Endometrium (tissue), 2 donors: ENCODE measurements at regions not wholly inside any gene's neighbourhood (a gene's known extent, or its start where the extent isn't known, plus 50 kb on each side); places are given as distances from the start of the nearest gene placed in this dataset.
A peak's percentile ranks its signal among the peaks of the same experiment; 100 is the strongest.
"Not testable (repeated sequence)": the region's sequence is repeated elsewhere in the genome, so short reads cannot be mapped to it uniquely, and the experiment has no call there.

Source experiments
- FAIRE-seq: peaks from 2 replicates; lab custom pipeline; 2012; peaks lifted over from hg19 to GRCh38; lab: Jason Lieb, UNC
- donor health status: control.
- donor health status: control.

DNA sequence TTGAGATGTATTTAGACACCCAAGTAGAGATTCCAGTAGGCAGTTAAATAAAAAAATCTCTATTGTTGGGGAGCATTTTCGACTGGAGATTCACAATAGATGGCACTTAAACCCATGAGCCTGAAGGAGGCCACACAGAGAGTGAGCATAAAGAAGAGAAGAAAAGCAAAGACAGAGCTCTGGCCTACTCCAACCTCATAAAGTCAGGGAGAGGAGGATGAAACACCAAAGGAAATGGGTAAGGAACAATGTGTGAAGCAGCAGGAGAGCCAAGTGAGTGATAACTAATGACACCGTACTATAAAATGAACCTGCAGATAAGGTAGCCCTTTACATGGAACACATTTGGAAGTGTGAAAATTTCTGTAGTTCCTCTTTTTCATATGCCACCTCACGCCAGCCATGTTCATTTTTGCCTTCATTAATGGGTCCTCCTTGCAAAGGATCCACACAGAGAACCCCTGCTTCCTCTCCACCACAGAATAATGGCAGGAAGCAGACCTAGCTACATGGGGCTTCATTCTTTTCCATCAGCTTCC, 150.0 kb upstream of the SYT10 start:
- no peak for FAIRE-seq

DNA sequence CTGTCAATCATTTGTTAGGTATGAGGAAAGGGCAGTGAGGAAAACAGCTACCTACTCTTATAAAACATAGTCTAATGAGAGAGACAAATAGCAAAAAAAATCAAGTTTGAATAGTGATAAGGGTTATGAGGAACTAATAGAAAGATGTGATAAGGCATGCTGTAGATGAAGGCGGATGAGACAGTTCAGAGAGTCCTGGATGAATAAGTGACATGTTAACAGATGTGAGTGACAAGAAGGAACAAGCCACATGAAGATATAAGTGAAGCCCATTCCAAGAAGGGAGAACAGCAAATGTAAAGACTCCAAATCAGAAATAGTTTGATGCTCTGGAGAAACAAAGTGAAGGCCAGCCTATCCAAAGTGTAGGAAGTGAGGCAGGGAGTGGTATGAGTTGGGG, 154.1 kb upstream of the SYT10 start:
- FAIRE-seq, result no peak

- no peak for FAIRE-seq
Measured at GRCh38 chr12:33596061-33596460, 156.4 kb upstream of the SYT10 start.

- no peak for FAIRE-seq
Measured at GRCh38 chr12:33596814-33597213, 157.2 kb upstream of the SYT10 start.

GRCh38 chr12:33602515-33602914, 162.9 kb upstream of the SYT10 start:
- FAIRE-seq, result no peak

GRCh38 chr12:33605757-33606156, 166.1 kb upstream of the SYT10 start:
- no peak for FAIRE-seq

DNA sequence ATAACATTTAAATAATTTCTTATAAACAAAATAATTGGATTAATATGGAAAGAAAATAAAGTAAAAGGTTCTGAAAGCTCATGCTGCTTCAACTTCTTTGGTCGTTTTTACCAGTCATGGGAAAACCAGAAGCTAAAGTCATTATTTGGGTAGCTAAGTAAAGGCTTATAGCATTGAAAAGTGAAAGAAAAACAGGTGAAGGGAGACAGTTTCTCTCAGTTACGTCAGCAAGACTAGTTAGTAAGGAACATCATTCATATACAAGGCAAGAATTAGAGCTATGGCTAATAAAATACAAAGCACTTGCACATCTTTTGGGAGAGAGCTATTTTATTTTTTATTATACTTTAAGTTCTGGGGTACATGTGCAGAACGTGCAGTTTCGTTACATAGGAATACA, 170.3 kb upstream of the SYT10 start:
- no peak for FAIRE-seq

- FAIRE-seq, result no peak
Measured at GRCh38 chr12:33614630-33615029, 175.0 kb upstream of the SYT10 start.

DNA sequence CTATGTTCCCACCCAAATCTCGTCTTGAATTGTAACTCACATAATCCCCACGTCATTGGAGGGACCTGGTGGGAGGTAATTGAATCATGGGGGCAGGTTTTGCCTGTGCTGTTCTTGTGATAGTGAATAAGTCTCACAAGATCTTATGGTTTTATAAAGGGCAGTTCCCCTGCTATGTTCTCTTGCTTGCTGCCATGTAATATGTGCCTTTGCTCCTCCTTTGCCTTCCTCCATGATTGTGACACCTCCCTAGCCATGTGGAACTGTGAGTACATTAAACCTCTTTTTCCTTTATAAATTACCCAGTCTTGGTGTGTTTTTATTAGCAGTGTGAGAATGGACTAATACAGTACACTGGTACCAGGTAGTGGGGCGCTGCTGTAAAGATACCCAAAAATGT, 177.6 kb upstream of the SYT10 start:
- FAIRE-seq, result no peak

DNA sequence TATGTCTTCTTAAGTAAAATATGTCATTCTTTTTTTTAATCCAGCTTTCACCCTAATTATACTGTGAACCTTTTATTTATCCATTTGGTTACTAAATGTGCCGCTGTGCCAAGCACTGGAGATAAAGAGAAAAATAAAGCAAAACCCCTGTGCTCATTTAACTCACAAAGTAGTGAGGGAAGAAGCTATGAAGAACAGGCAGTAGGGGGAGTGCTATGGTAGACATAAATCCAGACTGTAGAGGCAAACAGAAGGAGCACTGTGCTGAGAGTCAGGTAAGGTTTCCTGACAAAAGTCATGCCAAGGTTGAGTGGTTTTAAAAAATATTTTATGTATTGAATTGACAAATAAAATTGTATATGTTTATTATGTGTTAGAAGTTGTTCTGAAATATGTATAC, 188.5 kb upstream of the SYT10 start:
- no peak for FAIRE-seq

DNA sequence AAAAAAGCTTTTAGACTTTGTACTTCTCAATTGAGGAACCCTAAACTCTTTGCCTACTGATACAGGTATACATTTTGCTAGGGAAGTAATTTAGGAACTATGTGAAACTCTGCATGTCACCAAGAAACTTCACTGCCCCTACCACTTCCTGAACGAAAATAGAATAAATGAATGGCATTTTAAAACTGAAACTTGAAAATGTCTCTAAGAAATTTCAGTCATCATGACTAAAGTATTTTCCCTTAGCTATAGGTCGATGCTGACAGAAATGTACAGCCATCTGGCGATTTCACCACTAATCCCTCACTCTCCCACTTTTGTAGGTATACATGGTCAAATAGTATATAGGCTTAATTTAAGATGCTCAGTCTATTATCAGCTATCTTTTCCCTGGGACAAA, 194.9 kb upstream of the SYT10 start:
- no peak for FAIRE-seq

GRCh38 chr12:33636930-33637329, 197.3 kb upstream of the SYT10 start:
- not testable (repeated sequence) for FAIRE-seq

DNA sequence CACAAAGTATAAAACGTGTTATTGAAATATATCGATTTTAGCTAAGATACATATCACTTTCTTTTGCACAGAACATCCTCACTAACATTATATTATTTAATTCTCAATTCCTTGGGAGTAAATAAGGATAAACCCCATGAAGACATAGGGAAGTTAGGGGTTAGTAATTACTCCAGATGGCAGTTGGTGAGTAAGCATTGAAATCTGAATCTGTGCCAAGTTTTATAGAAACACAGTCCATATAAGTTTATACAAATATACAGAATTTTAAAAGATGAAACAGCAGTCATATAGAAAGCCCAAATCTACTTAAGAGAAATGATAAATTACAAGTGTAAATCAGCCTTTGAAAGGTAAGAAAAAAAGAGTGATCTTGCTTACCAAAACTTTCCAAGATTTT, 200.4 kb upstream of the SYT10 start:
- no peak for FAIRE-seq

DNA sequence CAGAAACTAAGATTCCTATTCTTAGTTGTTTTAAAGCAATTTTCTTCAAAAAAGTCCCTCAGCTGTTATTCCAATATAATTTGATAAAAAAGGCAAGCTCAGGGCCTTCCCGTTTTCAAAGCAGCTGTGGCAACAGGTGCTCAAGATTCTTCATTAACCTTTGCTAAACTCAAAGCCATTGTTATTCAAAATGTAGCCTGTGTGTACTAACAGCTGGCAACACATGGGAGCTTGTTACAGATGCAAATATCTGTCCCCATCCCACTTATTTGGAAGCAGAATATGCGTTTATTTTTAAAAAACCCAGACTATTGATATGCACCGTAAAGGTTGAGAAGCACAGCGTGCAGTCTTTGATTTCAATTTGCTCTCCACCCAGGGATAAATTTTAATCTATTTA, 210.4 kb upstream of the SYT10 start:
- FAIRE-seq, result no peak

DNA sequence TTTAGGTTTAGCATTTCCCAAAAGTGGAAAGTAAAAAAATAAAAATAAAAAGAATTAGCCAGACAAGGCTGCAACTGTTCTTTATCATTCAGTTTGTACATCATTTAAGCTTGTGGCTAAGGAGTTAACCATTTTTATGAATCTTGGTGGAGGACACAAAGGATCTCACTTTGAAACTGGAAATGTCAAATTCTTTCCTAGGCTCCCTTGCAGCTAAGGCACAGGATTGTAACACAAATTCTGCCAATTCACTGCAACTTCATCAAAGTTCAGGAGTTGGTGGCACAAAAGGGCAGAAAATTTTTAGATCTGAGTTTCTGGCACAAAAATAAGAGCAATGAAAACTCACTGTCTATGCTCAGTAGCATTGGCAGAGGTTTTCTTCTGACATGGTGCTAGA, 211.2 kb upstream of the SYT10 start:
- FAIRE-seq, result no peak

GRCh38 chr12:33653362-33653761, 213.7 kb upstream of the SYT10 start:
- FAIRE-seq, result no peak

- no peak for FAIRE-seq
Measured at GRCh38 chr12:33654313-33654712, 214.7 kb upstream of the SYT10 start.

GRCh38 chr12:33663000-33663654, 223.5 kb upstream of the SYT10 start:
- FAIRE-seq, result peak; percentile 37

DNA sequence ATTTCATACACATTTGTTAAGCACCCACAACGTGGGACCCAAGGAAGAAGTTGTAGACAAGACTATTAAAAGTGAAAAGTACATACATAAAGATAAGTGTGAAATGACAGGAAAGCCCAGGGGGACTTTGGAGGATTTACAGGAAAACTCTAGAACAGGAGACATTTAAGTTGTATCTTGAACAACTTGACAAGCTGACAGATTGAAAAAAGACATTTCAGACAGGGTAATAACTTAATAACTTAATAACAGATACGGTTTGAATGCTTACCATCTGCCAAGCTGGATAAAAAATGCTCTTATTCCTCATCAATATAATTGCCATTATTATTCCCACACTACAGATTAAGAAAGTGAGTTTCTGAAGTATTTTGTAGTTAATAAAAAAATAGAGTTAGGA, 229.7 kb upstream of the SYT10 start:
- FAIRE-seq, result no peak

- FAIRE-seq, result no peak
Measured at GRCh38 chr12:33670284-33670683, 230.7 kb upstream of the SYT10 start.

- no peak for FAIRE-seq
Measured at GRCh38 chr12:33671676-33672075, 232.1 kb upstream of the SYT10 start.

DNA sequence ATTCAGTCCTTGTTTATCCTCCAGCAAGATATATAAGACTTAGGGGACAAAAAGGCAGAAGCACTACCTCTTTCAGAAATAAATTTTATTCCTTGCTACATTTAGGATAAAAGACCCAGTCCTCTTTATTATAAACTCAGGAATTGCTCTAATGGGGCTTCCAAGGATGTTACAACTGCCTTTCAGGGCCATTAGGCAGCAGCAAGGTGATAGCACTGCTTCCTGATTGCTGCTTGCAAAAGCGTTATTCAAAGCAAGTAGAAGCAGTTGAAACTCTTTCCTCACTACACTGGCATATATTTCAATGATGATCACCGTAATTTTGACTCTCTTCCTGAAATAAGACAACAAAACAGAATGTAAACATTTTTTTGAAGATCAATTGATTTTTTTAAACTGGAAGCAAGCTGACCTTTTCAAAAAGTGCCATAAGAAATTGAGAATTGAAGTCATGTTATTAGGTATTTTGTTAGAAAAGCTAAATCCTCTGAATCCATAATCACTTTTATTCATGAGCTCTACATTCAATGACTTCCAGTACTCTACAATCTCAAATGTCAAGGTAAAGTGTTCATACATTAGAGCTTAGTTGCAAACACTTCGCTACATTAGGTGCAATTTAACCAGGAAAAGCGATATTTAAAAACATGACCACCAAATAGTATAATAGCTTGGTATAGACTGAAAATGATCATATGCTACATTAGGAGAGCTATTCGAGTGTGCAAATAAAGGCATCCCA, 233.4 kb upstream of the SYT10 start:
- no peak for FAIRE-seq

GRCh38 chr12:33676866-33677265, 237.2 kb upstream of the SYT10 start:
- no peak for FAIRE-seq
